ENCODE measurements at regions not wholly inside any gene's neighbourhood (a gene's known extent, or its start where the extent isn't known, plus 50 kb on each side); places are given as distances from the start of the nearest gene placed in this dataset.

DNA sequence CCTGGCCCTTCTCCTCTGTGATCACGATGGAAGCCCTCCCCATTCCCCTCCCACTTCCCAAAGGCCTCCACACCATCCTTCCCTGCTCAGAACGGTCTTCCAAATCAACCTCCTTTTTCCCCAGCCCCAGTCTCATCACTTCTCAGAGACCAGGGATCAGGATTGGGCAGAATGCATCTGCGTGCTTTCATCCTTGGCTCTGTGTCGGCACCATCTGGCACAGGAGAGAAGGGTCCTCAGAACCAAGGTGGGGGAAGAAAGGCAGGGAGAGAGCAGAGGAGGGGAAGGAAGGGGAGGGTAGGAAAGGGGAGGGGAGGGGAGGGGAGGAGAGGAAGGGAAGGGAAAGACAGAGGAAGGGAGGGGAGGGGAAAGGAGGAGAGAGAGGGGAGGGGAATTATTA, 52.4 kb upstream of the FICD start:
- DNase-seq = no peak

DNA sequence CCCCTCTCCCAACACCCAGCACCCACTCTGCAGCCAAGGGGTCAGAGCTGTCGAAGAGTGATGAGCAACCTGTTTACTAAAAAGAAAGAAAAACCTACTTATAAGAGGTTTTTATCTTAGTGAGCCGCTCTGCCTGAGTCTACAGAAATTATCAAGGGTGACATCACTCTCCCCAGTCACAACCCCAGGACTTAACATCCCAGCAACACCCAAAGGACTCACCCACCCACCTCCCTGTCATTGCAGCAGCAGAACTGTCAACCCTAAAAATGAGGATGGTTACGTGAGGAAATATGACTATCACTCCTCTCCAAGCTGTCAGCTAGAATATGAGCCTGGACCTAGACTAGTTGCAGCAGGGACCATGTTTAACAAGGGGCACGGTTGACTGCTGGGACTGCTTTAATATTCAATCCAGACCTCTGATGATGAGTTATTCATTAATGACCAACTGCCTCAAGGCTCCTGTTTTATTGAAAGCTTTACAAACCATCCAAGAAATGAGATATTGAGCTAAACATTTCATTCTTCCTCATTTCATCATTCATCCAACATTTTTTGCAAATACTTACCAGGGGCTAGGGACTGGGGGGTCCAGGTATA, 53.9 kb upstream of the FICD start:
- no peak for DNase-seq

DNA sequence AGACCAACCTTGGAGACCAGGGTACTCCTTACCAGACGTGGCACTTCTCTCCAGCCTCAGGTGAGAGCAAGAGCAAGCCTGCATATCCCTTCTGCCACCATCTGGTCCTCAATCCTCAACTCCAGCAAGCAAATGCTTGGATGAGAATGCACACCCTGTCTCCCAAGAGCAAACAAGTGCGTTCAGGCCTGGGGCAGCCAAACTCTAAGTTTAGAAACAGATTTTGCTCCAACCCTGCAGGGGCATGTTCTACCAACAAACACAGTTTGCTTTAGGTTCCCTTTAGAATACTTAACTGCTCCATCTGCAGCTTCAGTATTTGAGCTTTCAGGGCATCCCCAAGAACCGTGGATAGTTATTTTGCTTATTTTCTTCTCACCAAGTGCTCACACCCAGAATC, 55.9 kb upstream of the FICD start:
- no peak for DNase-seq

- no peak for DNase-seq
These were observed 57.2 kb upstream of the FICD start for GRCh38 chr12:108457734-108458361.

DNA sequence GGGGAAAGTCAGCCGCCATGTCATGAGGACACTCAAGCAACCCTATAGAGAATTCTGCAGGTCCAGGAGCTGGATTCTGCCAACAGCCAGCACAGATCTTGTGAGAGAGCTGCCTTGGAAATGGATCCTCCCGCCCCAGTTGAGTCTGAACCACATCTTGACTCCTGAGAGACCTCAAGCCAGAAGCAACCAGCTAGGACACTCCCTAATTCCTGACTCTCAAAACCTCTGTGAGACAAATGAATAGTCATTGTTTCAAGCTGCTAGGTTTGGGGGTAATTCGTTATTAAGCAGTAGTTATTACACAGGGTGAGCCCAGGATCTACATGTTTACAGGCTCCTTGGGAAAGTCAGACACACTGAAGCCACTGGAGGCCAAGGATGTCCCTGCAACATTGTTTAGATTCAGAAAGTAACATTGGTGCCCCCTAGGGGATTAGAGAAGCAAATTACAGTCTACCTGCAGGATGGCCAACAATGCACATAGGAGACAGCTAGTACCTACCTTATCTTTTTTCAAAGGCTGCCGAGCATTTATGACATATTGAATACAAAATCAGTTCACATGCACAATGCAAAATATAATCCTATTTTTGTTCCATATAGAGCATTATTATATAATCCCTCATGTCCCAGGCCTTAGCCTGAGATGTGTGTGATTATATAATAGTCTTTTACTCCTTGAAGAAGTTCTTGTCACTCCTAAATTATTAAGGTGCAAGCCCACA, 57.9 kb upstream of the FICD start:
- DNase-seq = peak; percentile 54

DNA sequence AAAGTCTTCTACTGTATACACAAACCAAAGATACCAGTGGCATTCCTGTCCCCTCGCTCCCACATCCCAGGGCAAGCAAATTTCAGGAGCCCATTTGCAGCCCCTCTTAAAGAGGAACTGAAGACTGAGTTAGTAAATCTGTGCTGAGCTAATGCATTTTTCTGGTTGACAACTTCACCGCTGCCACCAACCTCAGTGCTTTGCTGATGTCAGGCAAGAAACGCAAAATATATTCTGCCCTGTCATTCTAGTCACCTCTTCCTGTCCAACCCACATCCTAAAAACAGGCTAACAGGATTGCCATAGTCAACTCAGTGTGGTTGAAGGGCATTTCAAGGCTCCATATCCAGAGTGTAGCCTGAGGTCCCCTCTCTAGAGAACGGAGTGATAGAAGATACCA, 59.4 kb upstream of the FICD start:
- no peak for DNase-seq

- DNase-seq = no peak
These were observed 60.4 kb upstream of the FICD start for GRCh38 chr12:108454539-108455139.

- DNase-seq = no peak
These were observed 65.6 kb upstream of the FICD start for GRCh38 chr12:108449478-108449877.

- DNase-seq = no peak
These were observed 66.8 kb upstream of the FICD start for GRCh38 chr12:108448246-108448645.

GRCh38 chr12:108447168-108447832, 67.8 kb upstream of the FICD start:
- no peak for DNase-seq

- no peak for DNase-seq
These were observed 68.3 kb upstream of the FICD start for GRCh38 chr12:108446766-108447165.

- DNase-seq = no peak
These were observed 72.2 kb upstream of the FICD start for GRCh38 chr12:108442910-108443309.

- no peak for DNase-seq
These were observed 73.0 kb upstream of the FICD start for GRCh38 chr12:108442067-108442466.

- no peak for DNase-seq
These were observed 73.5 kb upstream of the FICD start for GRCh38 chr12:108441549-108441948.

DNA sequence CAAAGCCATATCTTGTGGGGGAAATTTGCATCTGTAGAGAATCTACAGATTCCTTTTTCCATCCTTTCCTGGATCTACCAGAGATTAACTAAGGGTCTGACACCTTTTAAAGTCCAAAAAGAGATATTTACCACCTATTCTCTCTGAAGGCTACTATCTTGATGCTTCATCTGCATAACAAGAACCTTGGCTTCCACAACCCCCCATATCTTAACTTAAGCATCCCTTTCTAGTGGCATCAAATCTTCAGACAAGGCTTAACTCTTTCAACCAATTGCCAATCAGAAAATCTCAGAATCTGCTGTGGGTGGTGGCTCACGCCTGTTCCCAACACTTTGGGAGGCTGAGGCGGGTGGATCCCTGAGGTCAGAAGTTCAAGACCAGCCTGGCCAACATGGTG, 74.3 kb upstream of the FICD start:
- no peak for DNase-seq

GRCh38 chr12:108438667-108439066, 76.4 kb upstream of the FICD start:
- no peak for DNase-seq

- DNase-seq = no peak
These were observed 82.5 kb upstream of the FICD start for GRCh38 chr12:108432423-108433121.

DNA sequence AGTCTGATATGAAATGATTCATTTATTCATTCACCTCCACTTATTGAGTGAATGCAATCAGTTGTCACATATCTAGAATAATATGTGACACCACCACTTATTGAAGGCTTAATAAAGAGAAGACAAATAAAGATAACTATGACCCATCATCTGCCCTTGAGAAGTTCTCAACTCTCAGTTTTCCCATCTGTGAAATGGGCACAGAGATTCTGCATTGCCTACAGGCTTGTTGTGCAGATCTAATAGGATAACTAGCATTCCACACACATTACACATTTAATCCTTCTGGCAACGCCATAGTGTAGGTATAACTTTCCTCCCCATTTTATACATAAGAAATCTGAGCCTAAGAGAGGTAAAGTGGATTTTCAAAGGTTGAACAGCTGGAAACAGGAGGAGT, 84.2 kb upstream of the FICD start:
- no peak for DNase-seq

GRCh38 chr12:108430245-108430644, 84.8 kb upstream of the FICD start:
- no peak for DNase-seq

DNA sequence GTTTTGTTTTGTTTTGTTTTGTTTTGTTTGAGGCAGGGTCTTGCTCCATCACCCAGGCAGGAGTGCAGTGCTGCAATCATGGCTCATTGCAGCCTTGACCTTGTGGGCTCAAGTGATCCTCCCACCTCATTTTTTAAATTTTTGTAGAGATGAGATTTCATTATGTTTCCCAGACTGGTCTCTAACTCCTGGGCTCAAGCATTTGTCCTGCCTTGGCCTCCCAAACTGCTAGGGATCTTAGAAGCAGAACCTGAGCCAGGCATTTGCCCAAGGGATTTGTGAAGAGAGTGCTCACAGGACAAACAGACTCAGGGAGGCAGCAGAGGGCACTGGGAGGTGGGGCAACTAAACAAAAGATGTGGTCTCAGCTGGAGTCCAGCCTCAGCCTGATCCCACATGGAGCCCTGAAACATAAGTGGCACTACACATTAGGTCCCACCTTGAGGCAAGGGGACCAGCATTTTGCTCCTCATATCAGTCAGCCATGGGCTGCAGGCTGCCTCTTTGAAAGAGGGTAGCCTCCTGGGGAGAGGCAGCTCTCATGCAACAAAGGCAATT, 86.2 kb upstream of the CMKLR1 start:
- DNase-seq = no peak

DNA sequence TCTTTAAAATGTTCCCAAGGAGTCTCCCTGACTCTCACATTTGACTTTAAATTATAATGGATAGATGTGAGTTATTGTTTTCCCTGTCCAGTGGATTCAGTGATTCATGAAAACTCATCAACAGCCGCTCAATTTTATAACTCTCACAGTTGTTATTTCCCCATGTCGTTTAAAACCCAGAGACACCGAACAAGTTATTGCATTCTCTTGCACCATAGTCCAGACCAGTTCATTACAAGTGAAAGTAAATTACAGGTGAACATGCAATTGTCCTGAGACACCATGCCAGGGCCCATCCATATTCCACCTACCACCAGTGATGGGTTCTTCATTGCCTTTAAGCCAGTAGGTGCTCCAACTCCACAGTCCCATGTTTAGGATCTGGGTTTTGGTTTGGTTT, 85.7 kb upstream of the CMKLR1 start:
- no peak for DNase-seq

- DNase-seq = no peak
These were observed 84.9 kb upstream of the CMKLR1 start for GRCh38 chr12:108424026-108424425.

DNA sequence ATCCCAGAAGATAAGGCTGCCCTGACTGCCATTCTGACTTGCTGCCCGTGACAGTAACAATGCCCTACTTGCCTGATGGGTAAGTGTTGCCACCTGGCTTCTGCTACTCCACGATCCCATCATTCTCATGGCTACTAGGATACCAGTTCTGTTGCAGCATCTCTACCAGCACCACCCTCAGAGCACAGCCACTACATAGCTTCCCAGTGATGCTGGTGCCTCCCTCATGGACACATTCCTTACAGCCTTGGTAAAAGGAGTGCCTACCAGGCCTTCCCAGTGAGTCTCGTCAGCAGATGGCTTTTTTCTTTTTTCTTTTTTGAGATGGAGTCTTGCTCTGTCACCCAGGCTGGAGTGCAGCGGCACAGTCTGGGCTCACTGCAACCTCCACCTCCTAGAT, 84.4 kb upstream of the CMKLR1 start:
- no peak for DNase-seq

Measured in midbrain (tissue), 1 donor.